ENCODE measurements at regions not wholly inside any gene's neighbourhood (a gene's known extent, or its start where the extent isn't known, plus 50 kb on each side); places are given as distances from the start of the nearest gene placed in this dataset.

DNA sequence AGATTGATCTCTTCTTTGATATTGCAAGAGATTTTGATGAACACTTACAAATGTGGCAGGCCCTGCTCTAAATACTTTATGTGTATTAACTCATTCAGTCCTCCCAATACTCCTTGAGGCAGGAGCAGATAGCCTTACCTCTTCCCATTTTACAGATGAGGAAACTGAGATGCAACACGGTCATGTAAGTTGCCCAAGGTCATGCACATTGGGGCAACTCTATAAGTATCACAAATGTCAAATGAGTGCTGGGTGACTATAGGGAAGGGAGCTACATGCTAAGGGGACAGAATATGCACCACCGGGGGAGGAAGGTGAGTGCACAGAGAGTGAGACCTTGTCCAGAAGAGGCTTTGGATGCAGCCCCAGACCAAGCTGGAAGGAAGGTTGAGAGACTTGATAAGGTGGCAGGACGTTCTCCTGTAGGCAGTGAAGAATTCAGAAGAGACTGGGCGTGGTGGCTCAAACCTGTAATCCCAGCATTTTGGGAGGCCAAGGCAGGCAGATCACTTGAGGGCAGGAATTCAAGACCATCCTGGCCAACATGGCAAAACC, 132.3 kb upstream of the PWP1 start:
- no peak for DNase-seq
- Histone ChIP-seq H3K4me1 (peaks cover 0 to 3% (median 0%) of the 10 kb centered on the region in 4 donors), H3K4me3 (no peak overlapping the region), H3K27ac (no peak overlapping the region), H3K27me3 (no peaks in the 10 kb centered on the region), H3K9me3 (no peaks in the 10 kb centered on the region), H3K36me3 (no peaks in the 10 kb centered on the region)
- no peak for TF ChIP-seq POLR2A (IDR thresholded peaks at IDR 0.05)
- TF ChIP-seq, protein P1, sequence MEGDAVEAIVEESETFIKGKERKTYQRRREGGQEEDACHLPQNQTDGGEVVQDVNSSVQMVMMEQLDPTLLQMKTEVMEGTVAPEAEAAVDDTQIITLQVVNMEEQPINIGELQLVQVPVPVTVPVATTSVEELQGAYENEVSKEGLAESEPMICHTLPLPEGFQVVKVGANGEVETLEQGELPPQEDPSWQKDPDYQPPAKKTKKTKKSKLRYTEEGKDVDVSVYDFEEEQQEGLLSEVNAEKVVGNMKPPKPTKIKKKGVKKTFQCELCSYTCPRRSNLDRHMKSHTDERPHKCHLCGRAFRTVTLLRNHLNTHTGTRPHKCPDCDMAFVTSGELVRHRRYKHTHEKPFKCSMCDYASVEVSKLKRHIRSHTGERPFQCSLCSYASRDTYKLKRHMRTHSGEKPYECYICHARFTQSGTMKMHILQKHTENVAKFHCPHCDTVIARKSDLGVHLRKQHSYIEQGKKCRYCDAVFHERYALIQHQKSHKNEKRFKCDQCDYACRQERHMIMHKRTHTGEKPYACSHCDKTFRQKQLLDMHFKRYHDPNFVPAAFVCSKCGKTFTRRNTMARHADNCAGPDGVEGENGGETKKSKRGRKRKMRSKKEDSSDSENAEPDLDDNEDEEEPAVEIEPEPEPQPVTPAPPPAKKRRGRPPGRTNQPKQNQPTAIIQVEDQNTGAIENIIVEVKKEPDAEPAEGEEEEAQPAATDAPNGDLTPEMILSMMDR (IDR thresholded peaks at IDR 0.05) = no peak

DNA sequence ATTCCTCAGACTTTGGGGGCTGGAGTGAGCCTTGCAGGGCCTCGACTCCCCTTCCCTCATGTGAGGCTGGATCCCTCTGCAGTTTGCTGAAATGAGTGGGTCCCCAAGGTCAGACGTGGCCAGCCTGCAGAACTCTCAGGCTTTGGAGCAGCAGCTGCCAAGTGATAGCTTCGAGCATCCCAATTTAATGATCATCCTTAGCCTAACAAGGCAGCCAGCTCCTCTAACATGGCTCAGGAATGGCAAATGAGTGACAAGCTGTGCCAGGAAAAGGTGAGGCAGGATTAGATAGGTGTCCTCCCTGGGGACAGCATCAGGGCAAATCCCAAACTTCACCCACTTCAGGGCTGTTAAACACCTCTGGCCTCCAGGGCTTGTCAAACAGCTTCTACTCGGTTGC, 130.7 kb upstream of the PWP1 start:
- DNase-seq = no peak
- H3K4me1 ChIP-seq = peaks cover 0 to 3% (median 0%) of the 10 kb centered on the region in 4 donors
- H3K9me3 ChIP-seq = no peaks in the 10 kb centered on the region
- H3K4me3 ChIP-seq = no peak overlapping the region
- H3K36me3 ChIP-seq = no peaks in the 10 kb centered on the region
- no peaks in the 10 kb centered on the region for H3K27me3 ChIP-seq
- TF ChIP-seq POLR2A (IDR thresholded peaks at IDR 0.05) = no peak
- TF ChIP-seq, protein P1 (IDR thresholded peaks at IDR 0.05) = no peak
- H3K27ac ChIP-seq = no peak overlapping the region

DNA sequence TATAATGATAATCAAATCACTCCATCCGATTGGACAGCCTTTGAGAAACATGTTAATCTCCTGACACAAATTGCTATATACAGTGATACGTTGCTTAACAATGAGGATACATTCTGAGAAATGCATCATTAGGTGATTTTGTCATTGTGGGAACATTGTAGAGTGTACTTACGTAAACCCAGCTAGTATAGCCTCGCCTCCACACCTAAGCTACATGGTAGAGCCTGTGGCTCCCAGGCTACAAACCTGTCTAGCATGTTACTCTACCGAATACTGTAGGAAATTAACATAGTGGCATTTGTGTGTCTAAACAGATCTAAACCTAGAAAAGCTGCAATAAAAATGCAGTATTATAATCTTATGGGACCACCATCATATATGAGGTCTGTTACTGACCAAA, 128.6 kb upstream of the PWP1 start:
- no peaks in the 10 kb centered on the region for H3K9me3 ChIP-seq
- H3K27ac ChIP-seq = no peak overlapping the region
- no peak overlapping the region for H3K4me3 ChIP-seq
- TF ChIP-seq POLR2A (IDR thresholded peaks at IDR 0.05) = no peak
- TF ChIP-seq, protein P1 (IDR thresholded peaks at IDR 0.05) = no peak
- no peak for DNase-seq
- H3K4me1 ChIP-seq = no peaks in the 10 kb centered on the region
- H3K36me3 ChIP-seq = no peaks in the 10 kb centered on the region
- H3K27me3 ChIP-seq = no peaks in the 10 kb centered on the region

DNA sequence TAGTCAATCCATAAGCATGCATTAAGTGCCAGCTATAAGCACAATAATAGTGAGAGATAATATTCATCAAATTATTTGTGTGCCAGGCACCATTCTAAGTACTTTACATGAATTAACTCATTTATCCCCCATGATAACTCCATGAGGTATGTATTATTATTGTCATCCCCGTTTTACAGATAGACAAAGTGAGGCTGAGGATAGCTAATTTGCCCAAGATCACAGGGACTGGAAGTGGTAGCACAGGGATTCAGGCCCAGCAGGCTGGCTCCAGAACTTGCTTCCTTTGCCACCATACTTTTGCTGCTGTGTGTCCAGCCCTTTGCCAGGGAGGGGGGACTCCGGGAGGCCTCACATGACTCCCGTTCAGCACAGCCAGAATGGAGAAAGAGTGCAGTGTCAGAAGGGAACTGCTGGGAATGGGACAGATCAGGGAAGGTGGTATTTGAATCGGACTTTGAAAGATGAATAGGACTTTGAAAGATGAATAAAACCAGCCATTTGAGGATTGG, 128.0 kb upstream of the PWP1 start:
- Histone ChIP-seq H3K4me3 (no peak overlapping the region), H3K36me3 (no peaks in the 10 kb centered on the region), H3K4me1 (no peaks in the 10 kb centered on the region), H3K27me3 (no peaks in the 10 kb centered on the region), H3K27ac (no peak overlapping the region), H3K9me3 (no peaks in the 10 kb centered on the region)
- TF ChIP-seq, protein P1 (IDR thresholded peaks at IDR 0.05) = no peak
- no peak for TF ChIP-seq POLR2A (IDR thresholded peaks at IDR 0.05)
- DNase-seq = no peak

DNA sequence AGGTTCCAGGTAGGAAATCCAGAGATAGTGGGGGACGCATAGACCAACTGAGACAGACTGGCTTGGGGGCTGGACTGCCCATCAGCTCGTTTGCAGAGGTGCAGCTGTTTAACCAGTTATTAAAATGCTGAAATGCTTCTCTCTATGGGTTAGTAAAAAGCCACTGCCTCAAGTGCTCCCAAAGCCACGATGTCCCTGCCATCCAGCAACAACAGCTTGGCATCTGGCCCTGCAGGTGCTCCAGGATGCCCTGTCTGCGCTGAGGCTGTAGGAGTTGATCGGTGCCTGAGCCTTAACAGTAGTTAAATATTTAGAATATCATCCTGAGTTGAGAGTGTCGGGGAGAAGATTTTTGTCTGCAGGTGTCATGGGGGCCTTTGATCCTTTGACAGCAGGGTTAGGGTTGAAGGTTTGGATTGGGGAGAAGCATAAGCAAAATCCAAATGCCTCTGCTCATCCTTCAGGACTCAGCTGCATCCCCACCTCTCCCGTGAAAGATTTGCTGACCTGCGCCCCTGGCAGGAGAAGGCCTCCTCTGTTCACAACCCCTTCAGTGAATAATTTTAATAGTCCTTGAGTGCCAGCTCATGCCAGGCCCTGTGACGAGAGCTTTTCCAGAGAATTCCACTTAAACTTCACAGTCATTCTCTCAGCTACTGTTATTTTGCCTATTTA, 127.3 kb upstream of the PWP1 start:
- Histone ChIP-seq H3K36me3 (no peaks in the 10 kb centered on the region), H3K27me3 (no peaks in the 10 kb centered on the region), H3K27ac (no peak overlapping the region), H3K9me3 (no peaks in the 10 kb centered on the region), H3K4me1 (no peaks in the 10 kb centered on the region), H3K4me3 (no peak overlapping the region)
- DNase-seq = no peak
- TF ChIP-seq, protein P1 (IDR thresholded peaks at IDR 0.05) = no peak
- no peak for TF ChIP-seq POLR2A (IDR thresholded peaks at IDR 0.05)

Measured in Peyer's patch (tissue), 4 donors.